A549 (cell line): ENCODE measurements at regions not wholly inside any gene's neighbourhood (a gene's known extent, or its start where the extent isn't known, plus 50 kb on each side); places are given as distances from the start of the nearest gene placed in this dataset.

Source experiments
- CTCF ChIP-seq: fragments of >200 bp; sonication (Bioruptor Twin); formaldehyde crosslinking; IDR thresholded peaks from 3 replicates; pipeline ENCODE4 v1.5.1; 2016
- JUN ChIP-seq, 2 experiments: fragments of >200 bp; sonication (Bioruptor Twin); formaldehyde crosslinking; IDR thresholded peaks; 2 replicates in 1 of 2; 3 replicates in 1 of 2; pipeline ENCODE4 v1.6.1; 2016 to 2017
- MAZ ChIP-seq: fragments of 150-350 bp; IDR thresholded peaks from 2 replicates; pipeline ENCODE4 v1.6.1; 2014; ENCODE audit warnings: antibody characterized with exemption, low read depth, low read length, borderline replicate concordance
- POLR2A ChIP-seq: IDR thresholded peaks from 2 replicates; pipeline ENCODE4 v1.6.1; 2012; ENCODE audit warnings: mild to moderate bottlenecking, low read length
- RNF2 ChIP-seq: fragments of 200-600 bp; sonication (generic); IDR thresholded peaks from 2 replicates; pipeline ENCODE4 v1.6.1; 2016; ENCODE audit warnings: low read depth, mild to moderate bottlenecking, antibody characterized with exemption, moderate library complexity, borderline replicate concordance
- USF2 ChIP-seq: fragments of 450-650 bp; IDR thresholded peaks from 2 replicates; pipeline ENCODE4 v1.6.1; 2014; ENCODE audit warnings: antibody characterized with exemption

- TF ChIP-seq CTCF: no peak
- TF ChIP-seq JUN (IDR thresholded peaks at IDR 0.05): no peak
- TF ChIP-seq MAZ: no peak
- no peak for TF ChIP-seq RNF2
- TF ChIP-seq POLR2A: no peak
- no peak for TF ChIP-seq USF2
Observed at GRCh38 chr21:27833298-27833697, 866.4 kb upstream of the ADAMTS5 start.
